ENCODE measurements at regions not wholly inside any gene's neighbourhood (a gene's known extent, or its start where the extent isn't known, plus 50 kb on each side); places are given as distances from the start of the nearest gene placed in this dataset.

DNA sequence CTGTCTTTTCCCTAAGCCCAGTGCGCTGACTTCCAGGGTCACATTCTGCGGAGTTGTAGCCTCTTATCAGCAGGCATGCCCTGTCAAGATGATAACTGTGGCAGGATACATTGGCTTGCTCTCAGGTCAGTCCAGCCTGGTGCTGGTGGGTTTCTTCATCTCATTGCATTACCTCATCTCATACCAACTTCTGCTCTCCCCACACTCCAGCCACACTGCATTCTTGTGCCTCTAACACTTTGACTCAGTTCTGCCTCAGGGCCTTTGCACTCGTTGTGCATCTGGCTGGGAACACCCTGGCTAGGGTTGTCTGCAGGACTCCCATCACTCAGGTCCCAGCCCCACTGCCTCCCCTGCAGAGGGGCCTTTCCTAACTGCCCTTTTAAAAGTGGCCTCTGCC, 110.3 kb upstream of the BACH2 start:
- TF ChIP-seq, protein P1, sequence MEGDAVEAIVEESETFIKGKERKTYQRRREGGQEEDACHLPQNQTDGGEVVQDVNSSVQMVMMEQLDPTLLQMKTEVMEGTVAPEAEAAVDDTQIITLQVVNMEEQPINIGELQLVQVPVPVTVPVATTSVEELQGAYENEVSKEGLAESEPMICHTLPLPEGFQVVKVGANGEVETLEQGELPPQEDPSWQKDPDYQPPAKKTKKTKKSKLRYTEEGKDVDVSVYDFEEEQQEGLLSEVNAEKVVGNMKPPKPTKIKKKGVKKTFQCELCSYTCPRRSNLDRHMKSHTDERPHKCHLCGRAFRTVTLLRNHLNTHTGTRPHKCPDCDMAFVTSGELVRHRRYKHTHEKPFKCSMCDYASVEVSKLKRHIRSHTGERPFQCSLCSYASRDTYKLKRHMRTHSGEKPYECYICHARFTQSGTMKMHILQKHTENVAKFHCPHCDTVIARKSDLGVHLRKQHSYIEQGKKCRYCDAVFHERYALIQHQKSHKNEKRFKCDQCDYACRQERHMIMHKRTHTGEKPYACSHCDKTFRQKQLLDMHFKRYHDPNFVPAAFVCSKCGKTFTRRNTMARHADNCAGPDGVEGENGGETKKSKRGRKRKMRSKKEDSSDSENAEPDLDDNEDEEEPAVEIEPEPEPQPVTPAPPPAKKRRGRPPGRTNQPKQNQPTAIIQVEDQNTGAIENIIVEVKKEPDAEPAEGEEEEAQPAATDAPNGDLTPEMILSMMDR (IDR thresholded peaks at IDR 0.05; ENCODE audit: insufficient read depth, low read depth, low read length): no peak
- no peak for TF ChIP-seq EZH2 (IDR thresholded peaks at IDR 0.05; ENCODE audit: insufficient read depth, low read length)
